ENCODE measurements at regions not wholly inside any gene's neighbourhood (a gene's known extent, or its start where the extent isn't known, plus 50 kb on each side); places are given as distances from the start of the nearest gene placed in this dataset.

- no peak for TF ChIP-seq CTCF (IDR thresholded peaks at IDR 0.05)
- no peak for TF ChIP-seq POLR2A (IDR thresholded peaks at IDR 0.05)
- no peak for TF ChIP-seq POLR2AphosphoS5 (IDR thresholded peaks at IDR 0.05)
These were observed 168.5 kb upstream of the IRF2BP2 start for GRCh38 chr1:234778221-234779159.

Data from breast epithelium (tissue), 3 donors.